Fibroblast of pulmonary artery (primary cell): ENCODE measurements at regions not wholly inside any gene's neighbourhood (a gene's known extent, or its start where the extent isn't known, plus 50 kb on each side); places are given as distances from the start of the nearest gene placed in this dataset.

Source experiments
- DNase-seq: peaks from one replicate; pipeline ENCODE4 v3.0.0-alpha.2; 2010; ENCODE audit warnings: low read depth
- H3K4me3 ChIP-seq: replicated peaks from 2 replicates; pipeline ENCODE4 v1.5.1; 2011; ENCODE audit warnings: low read depth, mild to moderate bottlenecking, control low read depth, low read length, moderate library complexity
- CTCF ChIP-seq: IDR thresholded peaks from 2 replicates; pipeline ENCODE4 v1.5.1; 2011; ENCODE audit warnings: mild to moderate bottlenecking, control low read depth, low read length, inconsistent platforms; ENCODE audit errors: missing control alignments

- no peak for TF ChIP-seq CTCF
- DNase-seq, result no peak
- H3K4me3 ChIP-seq, result no peak overlapping the region
Measured at GRCh38 chr11:43214471-43214870, 97.3 kb upstream of the API5 start.

- TF ChIP-seq CTCF, result no peak
- H3K4me3 ChIP-seq, result no peak overlapping the region
- DNase-seq, result no peak
Measured at GRCh38 chr11:43217849-43218248, 93.9 kb upstream of the API5 start.

- DNase-seq, result no peak
- no peak for TF ChIP-seq CTCF
- no peak overlapping the region for H3K4me3 ChIP-seq
Measured at GRCh38 chr11:43222215-43222614, 89.6 kb upstream of the API5 start.

- H3K4me3 ChIP-seq, result no peak overlapping the region
- TF ChIP-seq CTCF, result no peak
- no peak for DNase-seq
Measured at GRCh38 chr11:43223026-43223425, 88.8 kb upstream of the API5 start.

GRCh38 chr11:43234881-43235280 is 76.9 kb upstream of the API5 start:
- no peak for TF ChIP-seq CTCF
- H3K4me3 ChIP-seq, result no peak overlapping the region
- DNase-seq, result no peak

GRCh38 chr11:43238341-43238740 is 73.5 kb upstream of the API5 start:
- DNase-seq, result no peak
- H3K4me3 ChIP-seq, result no peak overlapping the region
- no peak for TF ChIP-seq CTCF

- H3K4me3 ChIP-seq, result no peak overlapping the region
- DNase-seq, result no peak
Measured at GRCh38 chr11:43239791-43240190, 72.0 kb upstream of the API5 start.

More at GRCh38 chr11:43239791-43240190, 72.0 kb upstream of the API5 start:
- TF ChIP-seq CTCF, result no peak
